Fibroblast of mammary gland (primary cell): ENCODE measurements at regions not wholly inside any gene's neighbourhood (a gene's known extent, or its start where the extent isn't known, plus 50 kb on each side); places are given as distances from the start of the nearest gene placed in this dataset.
"Not testable (repeated sequence)": the region's sequence is repeated elsewhere in the genome, so short reads cannot be mapped to it uniquely, and the experiment has no call there.

ENCODE experiments used
- DNase-seq: peaks from one replicate; pipeline ENCODE4 v3.0.0-alpha.2; 2010; ENCODE audit warnings: low read depth
- H3K4me3 ChIP-seq: 2 replicates; pipeline ENCODE4 v1.5.1; 2011; ENCODE audit warnings: low read depth, mild to moderate bottlenecking, low read length, moderate library complexity; ENCODE audit not compliant: control insufficient read depth
- TF ChIP-seq, protein P1 (sequence below): conservative IDR thresholded peaks from 2 replicates; pipeline ENCODE4 v1.5.1; 2011; ENCODE audit warnings: low read depth, low read length, inconsistent platforms; ENCODE audit not compliant: control insufficient read depth, insufficient read depth

DNA sequence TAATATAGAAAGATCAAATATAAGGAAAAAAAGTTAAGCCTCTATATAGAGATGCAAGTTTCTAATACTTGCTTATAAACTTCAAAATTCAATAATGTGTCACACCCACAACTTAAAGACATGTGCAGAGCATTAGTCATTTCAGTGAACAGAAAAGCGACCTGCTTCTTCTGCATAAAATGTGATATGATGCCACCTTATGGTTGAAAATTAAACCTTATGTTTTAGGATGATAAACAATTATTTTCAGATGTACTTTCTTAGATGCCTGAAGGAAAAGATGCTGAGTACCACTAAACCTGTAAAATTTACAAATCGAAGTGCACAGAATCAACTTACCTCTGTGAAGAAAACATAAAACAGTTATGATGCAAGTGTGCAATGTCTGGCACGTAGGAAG lies 96.0 kb downstream of the MTERF1 start:
- TF ChIP-seq, protein P1, sequence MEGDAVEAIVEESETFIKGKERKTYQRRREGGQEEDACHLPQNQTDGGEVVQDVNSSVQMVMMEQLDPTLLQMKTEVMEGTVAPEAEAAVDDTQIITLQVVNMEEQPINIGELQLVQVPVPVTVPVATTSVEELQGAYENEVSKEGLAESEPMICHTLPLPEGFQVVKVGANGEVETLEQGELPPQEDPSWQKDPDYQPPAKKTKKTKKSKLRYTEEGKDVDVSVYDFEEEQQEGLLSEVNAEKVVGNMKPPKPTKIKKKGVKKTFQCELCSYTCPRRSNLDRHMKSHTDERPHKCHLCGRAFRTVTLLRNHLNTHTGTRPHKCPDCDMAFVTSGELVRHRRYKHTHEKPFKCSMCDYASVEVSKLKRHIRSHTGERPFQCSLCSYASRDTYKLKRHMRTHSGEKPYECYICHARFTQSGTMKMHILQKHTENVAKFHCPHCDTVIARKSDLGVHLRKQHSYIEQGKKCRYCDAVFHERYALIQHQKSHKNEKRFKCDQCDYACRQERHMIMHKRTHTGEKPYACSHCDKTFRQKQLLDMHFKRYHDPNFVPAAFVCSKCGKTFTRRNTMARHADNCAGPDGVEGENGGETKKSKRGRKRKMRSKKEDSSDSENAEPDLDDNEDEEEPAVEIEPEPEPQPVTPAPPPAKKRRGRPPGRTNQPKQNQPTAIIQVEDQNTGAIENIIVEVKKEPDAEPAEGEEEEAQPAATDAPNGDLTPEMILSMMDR, result peak; percentile 46
- peak; percentile 79 for DNase-seq
- no peak overlapping the region for H3K4me3 ChIP-seq

DNA sequence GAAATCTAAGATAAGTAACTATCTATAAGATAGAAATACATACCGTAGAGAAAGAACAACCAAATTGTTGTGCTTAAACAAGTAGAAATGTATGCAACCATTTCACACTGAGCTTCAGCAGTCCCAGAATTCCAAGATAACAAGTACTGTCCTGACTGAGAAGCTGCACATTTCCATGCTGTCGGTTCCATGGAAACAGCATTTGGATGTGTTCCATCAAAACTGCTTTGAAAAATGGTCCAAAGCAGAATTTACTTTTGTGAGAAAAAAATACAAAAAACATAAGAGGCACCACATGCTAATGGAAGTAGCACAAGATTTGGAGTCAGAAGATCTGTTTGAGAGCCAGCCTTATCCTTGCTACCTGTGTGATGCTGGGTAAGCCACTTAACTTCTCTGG lies 92.6 kb downstream of the MTERF1 start:
- DNase-seq, result no peak
- TF ChIP-seq, protein P1, result no peak
- H3K4me3 ChIP-seq, result no peak overlapping the region

DNA sequence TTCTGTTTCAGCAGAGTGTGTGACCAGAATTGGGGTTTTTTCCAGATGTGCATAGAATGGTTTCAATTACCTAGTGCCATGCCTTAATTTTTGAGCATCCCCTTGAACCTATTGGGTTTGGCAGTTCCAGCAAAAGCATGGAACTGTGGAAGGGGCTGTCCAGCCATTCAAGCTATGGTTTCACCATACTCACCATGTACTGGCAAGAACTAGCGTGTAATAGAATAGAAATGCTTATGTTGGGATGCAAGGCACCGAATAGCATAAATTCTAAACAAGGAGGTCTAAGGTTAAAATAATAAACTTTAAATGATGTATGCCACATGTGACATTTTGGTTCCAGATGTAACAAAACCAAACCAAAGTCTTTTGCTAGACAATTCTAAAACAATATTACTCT lies 91.4 kb downstream of the MTERF1 start:
- DNase-seq, result no peak
- TF ChIP-seq, protein P1, result no peak
- no peak overlapping the region for H3K4me3 ChIP-seq

DNA sequence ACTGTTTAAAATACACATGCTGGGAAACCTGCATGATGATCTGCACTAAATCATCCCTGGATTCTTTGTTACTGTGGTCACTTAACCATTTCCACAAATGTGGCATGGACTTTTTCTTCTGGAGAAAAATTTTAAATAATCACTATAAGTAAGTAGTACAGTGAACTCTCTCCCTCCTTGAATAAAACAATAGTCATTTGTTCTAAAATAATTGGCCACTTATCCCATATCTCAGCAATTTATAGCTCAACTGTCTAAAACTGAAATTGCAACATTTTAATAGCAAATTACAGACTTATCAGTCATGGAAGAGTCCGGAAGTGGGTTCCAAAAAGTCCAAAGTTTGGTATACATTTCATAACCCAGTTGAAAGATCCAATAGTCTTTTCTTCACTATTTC lies 90.9 kb downstream of the MTERF1 start:
- DNase-seq, result no peak
- TF ChIP-seq, protein P1, result no peak
- no peak overlapping the region for H3K4me3 ChIP-seq

DNA sequence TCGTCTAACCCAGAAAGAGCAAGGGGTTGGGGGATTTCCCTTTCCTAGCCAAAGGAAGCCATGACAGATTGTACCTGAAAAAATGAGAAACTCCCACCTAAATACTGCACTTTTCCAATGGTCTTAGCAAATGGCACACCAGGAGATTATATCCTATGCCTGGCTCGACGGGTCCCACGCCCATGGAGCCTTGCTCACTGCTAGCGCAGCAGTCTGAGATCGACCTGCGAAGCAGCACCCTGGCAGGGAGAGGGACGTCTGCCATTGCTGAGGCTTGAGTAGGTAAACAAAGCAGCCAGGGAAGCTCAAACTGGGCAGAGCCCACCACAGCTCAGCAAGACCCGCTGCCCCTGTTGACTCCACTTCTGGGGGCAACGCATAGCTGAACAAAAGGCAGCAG lies 89.9 kb downstream of the MTERF1 start:
- not testable (repeated sequence) for DNase-seq, H3K4me3 ChIP-seq

DNA sequence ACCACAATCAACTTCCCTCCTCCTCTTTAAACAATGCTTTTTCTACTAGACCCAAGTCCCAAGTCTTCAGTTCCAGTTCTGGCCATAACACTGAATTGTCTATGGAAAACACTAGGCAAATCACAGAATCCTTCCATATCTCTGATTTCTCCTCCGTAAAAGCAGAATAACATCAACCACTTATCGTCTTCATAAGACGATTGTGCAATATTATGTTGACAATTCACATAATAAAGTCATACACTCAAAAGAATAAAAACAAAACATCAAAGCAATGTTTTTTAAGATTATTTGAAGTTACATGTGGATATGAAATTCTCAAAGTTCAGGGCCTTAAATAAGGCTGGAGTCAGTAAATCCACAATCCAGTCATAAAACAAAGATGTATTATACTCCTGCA lies 84.4 kb downstream of the MTERF1 start:
- no peak overlapping the region for H3K4me3 ChIP-seq
- DNase-seq, result no peak
- TF ChIP-seq, protein P1, result no peak

DNA sequence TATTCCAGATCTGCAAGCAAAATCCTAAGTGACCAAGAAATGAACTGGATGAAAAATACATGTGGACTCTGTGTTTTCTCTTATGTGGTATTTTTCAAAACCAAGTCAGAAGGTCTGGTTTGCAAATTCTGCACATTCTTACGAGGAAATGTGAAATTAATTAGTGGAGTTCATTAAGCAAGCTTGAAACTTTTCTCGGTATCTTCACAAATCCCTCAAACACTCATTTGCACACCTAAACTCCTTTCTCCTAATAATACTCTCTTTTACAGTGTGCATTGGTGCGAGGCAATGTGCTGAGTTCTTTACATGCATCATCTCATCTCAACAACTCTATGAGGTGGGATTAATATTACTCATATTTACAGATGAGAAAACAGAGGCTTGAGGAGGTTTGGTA lies 82.1 kb downstream of the MTERF1 start:
- TF ChIP-seq, protein P1, result no peak
- no peak overlapping the region for H3K4me3 ChIP-seq
- DNase-seq, result no peak

DNA sequence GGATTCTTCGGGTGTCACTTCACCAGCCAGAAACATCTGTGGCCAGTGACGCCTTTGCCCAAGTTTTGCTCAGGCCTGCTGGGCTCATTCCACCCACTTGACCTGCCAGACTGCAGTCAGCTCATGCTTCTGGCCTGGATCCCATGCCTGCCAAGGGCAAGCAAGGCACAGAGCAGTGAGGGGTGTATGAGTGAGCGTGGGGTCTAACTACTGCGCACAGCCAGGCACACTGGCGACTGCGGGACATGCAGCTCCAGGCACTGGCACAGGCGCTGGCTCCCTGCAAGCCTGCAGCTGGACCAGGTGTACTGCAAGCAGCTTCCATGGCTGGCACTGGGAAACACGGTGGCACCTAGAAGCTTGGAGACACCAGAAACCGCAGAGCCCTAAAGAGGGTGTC lies 80.1 kb downstream of the MTERF1 start:
- TF ChIP-seq, protein P1, result no peak
- no peak overlapping the region for H3K4me3 ChIP-seq
- no peak for DNase-seq
